GM19397 (cell line): ENCODE measurements at regions not wholly inside any gene's neighbourhood (a gene's known extent, or its start where the extent isn't known, plus 50 kb on each side); places are given as distances from the start of the nearest gene placed in this dataset.

Source experiments
- ATAC-seq: cut with Tn5 transposase; IDR thresholded peaks from one replicate; pipeline ENCODE4 v1.9.1; 2021; ENCODE audit warnings: mild to moderate bottlenecking, moderate library complexity; ENCODE audit not compliant: unreplicated experiment

- no peak for ATAC-seq
Measured at GRCh38 chr2:200243441-200243840, 63.1 kb upstream of the SPATS2L start.

GRCh38 chr2:200244111-200244510 lies 62.4 kb upstream of the SPATS2L start:
- no peak for ATAC-seq

GRCh38 chr2:200247494-200247893 lies 59.0 kb upstream of the SPATS2L start:
- ATAC-seq, result no peak

GRCh38 chr2:200252265-200253067 lies 54.0 kb upstream of the SPATS2L start:
- ATAC-seq, result no peak

GRCh38 chr2:200253639-200254038 lies 52.9 kb upstream of the SPATS2L start:
- ATAC-seq, result no peak

GRCh38 chr2:200254773-200255172 lies 51.7 kb upstream of the SPATS2L start:
- no peak for ATAC-seq

- no peak for ATAC-seq
Measured at GRCh38 chr2:200255549-200255948, 50.9 kb upstream of the SPATS2L start.
